DOHH2 (cell line): ENCODE measurements at regions not wholly inside any gene's neighbourhood (a gene's known extent, or its start where the extent isn't known, plus 50 kb on each side); places are given as distances from the start of the nearest gene placed in this dataset.

Experiments
- H3F3A ChIP-seq: fragments of 200-600 bp; sonication (generic), shearing (Covaris generic); 2 replicates; pipeline ENCODE4 v1.6.0; 2016; ENCODE audit warnings: antibody characterized with exemption, mild to moderate bottlenecking; ENCODE audit not compliant: control insufficient read depth, insufficient read depth
- H3K27ac ChIP-seq: fragments of 200-600 bp; sonication (generic); 2 replicates; pipeline ENCODE4 v1.5.1; 2014; ENCODE audit warnings: low read depth, mild to moderate bottlenecking, low read length, moderate library complexity
- H3K27me3 ChIP-seq: fragments of 200-600 bp; sonication (generic); 2 replicates; pipeline ENCODE4 v1.6.1; 2014; ENCODE audit warnings: mild to moderate bottlenecking, low read length, mixed read lengths; ENCODE audit not compliant: control insufficient read depth
- H3K36me3 ChIP-seq: fragments of 200-600 bp; sonication (generic); 2 replicates; pipeline ENCODE4 v1.6.1; 2014; ENCODE audit warnings: mild to moderate bottlenecking, low read length, moderate library complexity, mixed read lengths; ENCODE audit not compliant: control insufficient read depth
- H3K4me1 ChIP-seq: fragments of 200-600 bp; sonication (generic); 2 replicates; pipeline ENCODE4 v1.6.1; 2014; ENCODE audit warnings: mild to moderate bottlenecking, low read length, mixed read lengths; ENCODE audit not compliant: control insufficient read depth
- H3K4me2 ChIP-seq: fragments of 200-600 bp; sonication (generic); 2 replicates; pipeline ENCODE4 v1.6.0; 2014; ENCODE audit warnings: mild to moderate bottlenecking, low read length, moderate library complexity
- H3K4me3 ChIP-seq: fragments of 200-600 bp; sonication (generic); 2 replicates; pipeline ENCODE4 v1.5.1; 2014; ENCODE audit warnings: mild to moderate bottlenecking, low read length, mixed read lengths
- H3K79me2 ChIP-seq: fragments of 200-600 bp; sonication (generic); 2 replicates; pipeline ENCODE4 v1.6.1; 2014; ENCODE audit warnings: mild to moderate bottlenecking, low read length, mixed read lengths; ENCODE audit not compliant: control insufficient read depth
- H3K9me2 ChIP-seq: fragments of 200-600 bp; sonication (generic); replicated peaks from 2 replicates; pipeline ENCODE4 v1.6.1; 2014; ENCODE audit warnings: mild to moderate bottlenecking, low read length, mixed read lengths; ENCODE audit not compliant: control insufficient read depth
- H3K9me3 ChIP-seq: fragments of 200-600 bp; sonication (generic); 2 replicates; pipeline ENCODE4 v1.6.1; 2014; ENCODE audit warnings: antibody characterized with exemption, low read length, mixed read lengths; ENCODE audit not compliant: control insufficient read depth, insufficient read depth
- H4K20me1 ChIP-seq: fragments of 200-600 bp; sonication (generic); 2 replicates; pipeline ENCODE4 v1.6.0; 2014; ENCODE audit warnings: low read depth, mild to moderate bottlenecking, antibody characterized with exemption, low read length, moderate library complexity; ENCODE audit not compliant: control insufficient read depth, insufficient read depth
- EZH2phosphoT487 ChIP-seq: fragments of 200-600 bp; sonication (generic); IDR thresholded peaks from 2 replicates; pipeline ENCODE4 v1.6.1; 2017; ENCODE audit warnings: borderline replicate concordance, mild to moderate bottlenecking, antibody characterized with exemption, low read length, moderate library complexity, mixed read lengths
- TF ChIP-seq, protein P1 (sequence below): fragments of 200-600 bp; sonication (generic); IDR thresholded peaks from one replicate; pipeline ENCODE4 v1.5.1; 2014; ENCODE audit warnings: antibody characterized with exemption, mild to moderate bottlenecking, low read depth, low read length; ENCODE audit not compliant: poor library complexity, severe bottlenecking

DNA sequence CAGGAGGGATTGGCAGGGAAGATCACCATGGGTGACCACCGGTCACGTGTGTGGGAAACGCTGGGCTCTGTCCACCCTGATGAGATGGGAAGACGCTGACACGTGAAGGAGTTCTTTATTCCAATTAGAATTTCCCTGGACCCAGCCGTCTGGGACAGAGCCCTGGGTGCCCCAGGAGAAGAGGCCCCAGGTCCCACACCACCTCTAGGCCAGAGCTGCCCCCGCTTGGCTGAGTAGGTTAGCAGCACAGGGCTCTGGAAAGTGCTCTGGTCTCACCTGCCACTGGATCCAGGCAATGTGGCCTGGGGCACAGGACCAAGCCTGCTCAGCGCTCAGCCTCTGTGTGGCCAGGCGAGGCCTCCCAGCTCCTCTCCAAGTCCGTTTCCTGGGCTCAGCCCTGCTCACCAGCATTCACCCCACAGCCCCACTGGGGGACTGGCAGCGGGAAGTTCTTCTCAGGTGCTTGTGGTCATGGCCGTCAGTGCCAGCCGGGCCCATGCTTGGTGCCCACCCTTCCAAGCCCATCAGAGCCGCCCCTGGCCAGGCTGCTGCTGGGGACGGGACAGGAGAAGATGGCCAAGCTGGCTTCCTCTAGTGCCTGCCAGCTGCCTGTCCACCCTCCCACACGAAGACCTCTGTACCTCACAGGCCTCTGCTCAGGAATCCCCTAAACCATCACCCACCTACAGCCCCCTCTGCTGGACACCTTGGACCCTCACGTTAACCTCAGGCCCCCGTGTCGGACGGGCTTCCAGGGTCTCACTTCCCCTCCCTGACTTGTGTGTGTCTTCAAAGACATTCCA is 62.5 kb upstream of the FGF3 start:
- H3F3A ChIP-seq, result no peaks in the 10 kb centered on the region
- H3K4me2 ChIP-seq, result no peak overlapping the region
- no peaks in the 10 kb centered on the region for H3K36me3 ChIP-seq
- H3K27me3 ChIP-seq, result no peaks in the 10 kb centered on the region
- no peak for TF ChIP-seq EZH2phosphoT487
- TF ChIP-seq, protein P1, sequence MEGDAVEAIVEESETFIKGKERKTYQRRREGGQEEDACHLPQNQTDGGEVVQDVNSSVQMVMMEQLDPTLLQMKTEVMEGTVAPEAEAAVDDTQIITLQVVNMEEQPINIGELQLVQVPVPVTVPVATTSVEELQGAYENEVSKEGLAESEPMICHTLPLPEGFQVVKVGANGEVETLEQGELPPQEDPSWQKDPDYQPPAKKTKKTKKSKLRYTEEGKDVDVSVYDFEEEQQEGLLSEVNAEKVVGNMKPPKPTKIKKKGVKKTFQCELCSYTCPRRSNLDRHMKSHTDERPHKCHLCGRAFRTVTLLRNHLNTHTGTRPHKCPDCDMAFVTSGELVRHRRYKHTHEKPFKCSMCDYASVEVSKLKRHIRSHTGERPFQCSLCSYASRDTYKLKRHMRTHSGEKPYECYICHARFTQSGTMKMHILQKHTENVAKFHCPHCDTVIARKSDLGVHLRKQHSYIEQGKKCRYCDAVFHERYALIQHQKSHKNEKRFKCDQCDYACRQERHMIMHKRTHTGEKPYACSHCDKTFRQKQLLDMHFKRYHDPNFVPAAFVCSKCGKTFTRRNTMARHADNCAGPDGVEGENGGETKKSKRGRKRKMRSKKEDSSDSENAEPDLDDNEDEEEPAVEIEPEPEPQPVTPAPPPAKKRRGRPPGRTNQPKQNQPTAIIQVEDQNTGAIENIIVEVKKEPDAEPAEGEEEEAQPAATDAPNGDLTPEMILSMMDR, result peak; percentile 54
- no peak overlapping the region for H3K4me3 ChIP-seq
- H3K9me3 ChIP-seq, result no peaks in the 10 kb centered on the region
- H4K20me1 ChIP-seq, result no peaks in the 10 kb centered on the region
- no peaks in the 10 kb centered on the region for H3K79me2 ChIP-seq
- H3K9me2 ChIP-seq, result no peaks in the 10 kb centered on the region
- no peak overlapping the region for H3K27ac ChIP-seq
- no peaks in the 10 kb centered on the region for H3K4me1 ChIP-seq

DNA sequence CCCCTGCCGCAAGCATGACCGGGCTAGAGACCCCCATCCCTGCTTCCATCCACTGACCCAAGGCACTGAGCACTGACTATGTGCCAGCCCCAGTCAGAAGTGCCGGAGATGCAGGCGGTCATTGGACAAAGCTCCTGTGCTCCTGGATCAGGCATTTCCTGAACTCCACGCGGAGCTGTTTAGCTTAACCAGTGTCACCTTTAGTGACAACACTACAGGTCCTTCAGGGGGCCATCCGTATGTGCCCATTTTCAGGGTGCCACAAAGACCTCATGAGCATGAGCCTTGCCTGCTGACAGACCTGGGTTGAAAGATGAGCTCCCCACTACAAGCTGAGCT is 63.0 kb upstream of the FGF3 start:
- Histone ChIP-seq H3K9me2 (no peaks in the 10 kb centered on the region), H3K4me3 (no peak overlapping the region), H3K4me1 (no peaks in the 10 kb centered on the region), H3K4me2 (no peak overlapping the region), H3F3A (no peaks in the 10 kb centered on the region), H3K27me3 (no peaks in the 10 kb centered on the region), H3K9me3 (no peaks in the 10 kb centered on the region), H3K27ac (no peak overlapping the region), H3K79me2 (no peaks in the 10 kb centered on the region), H3K36me3 (no peaks in the 10 kb centered on the region), H4K20me1 (no peaks in the 10 kb centered on the region)
- TF ChIP-seq, protein P1, result no peak
- no peak for TF ChIP-seq EZH2phosphoT487

DNA sequence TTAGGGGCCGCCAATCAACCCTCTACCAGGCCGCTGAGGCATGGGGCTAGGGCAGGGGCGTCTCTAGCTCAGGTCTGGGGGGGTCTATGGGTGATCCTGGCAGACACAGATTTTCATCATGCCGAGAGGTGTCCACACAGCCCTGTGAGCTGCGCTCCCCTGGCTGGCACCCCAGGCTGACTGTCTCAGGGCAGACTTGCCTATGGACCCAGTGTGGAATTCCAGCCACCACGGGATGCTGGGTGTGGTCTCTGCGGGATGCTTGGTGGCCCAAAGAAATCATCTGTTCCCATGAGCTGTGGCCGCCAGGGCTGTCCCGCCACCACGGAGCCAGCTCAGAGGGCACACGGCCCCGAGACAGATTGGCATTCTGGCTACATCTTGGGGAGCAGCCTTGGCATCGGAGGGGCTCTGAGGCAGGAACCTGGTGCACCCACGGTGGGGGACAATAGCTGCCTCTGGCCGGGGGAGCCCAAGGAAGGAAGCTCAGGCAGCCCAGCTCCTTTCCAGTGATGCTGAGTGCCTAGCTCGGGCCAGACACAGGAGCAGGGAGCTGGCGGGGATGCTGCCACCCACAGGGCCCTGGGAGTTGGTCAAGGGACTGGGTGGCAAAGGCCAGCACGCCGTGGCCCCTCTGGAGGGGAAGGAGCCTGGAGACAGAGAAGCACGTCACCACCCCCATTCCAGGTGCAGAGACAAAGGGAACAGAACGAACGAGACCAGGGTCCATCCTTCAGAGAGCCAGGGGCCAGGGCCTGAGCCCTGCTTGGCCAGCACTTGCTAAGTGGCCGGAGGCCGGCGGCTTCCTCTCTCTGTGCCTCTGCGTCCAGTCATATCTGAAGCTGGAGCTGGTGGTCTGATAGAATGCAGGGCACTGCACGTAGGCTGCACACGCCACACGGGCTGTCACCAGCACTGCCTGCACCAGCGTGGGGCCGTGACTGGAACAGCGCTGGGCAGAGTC is 64.4 kb upstream of the FGF3 start:
- H3K36me3 ChIP-seq, result no peaks in the 10 kb centered on the region
- no peak overlapping the region for H3K4me3 ChIP-seq
- no peaks in the 10 kb centered on the region for H3F3A ChIP-seq
- H3K79me2 ChIP-seq, result no peaks in the 10 kb centered on the region
- no peak overlapping the region for H3K4me2 ChIP-seq
- no peaks in the 10 kb centered on the region for H3K27me3 ChIP-seq
- TF ChIP-seq, protein P1, result no peak
- TF ChIP-seq EZH2phosphoT487, result no peak
- H3K9me3 ChIP-seq, result no peaks in the 10 kb centered on the region
- H3K4me1 ChIP-seq, result no peaks in the 10 kb centered on the region
- no peak overlapping the region for H3K27ac ChIP-seq
- no peaks in the 10 kb centered on the region for H3K9me2 ChIP-seq
- H4K20me1 ChIP-seq, result no peaks in the 10 kb centered on the region
